Hepatocyte (in vitro differentiated cells): ENCODE measurements at regions not wholly inside any gene's neighbourhood (a gene's known extent, or its start where the extent isn't known, plus 50 kb on each side); places are given as distances from the start of the nearest gene placed in this dataset.

Source experiments
- EZH2 ChIP-seq: fragments of 200-600 bp; sonication (generic); IDR thresholded peaks from 2 replicates; pipeline ENCODE4 v1.6.1; 2016; ENCODE audit warnings: antibody characterized with exemption, mild to moderate bottlenecking, borderline replicate concordance
- EZH2phosphoT487 ChIP-seq: fragments of 200-600 bp; sonication (generic); IDR thresholded peaks from one replicate; pipeline ENCODE4 v1.6.1; 2018; ENCODE audit warnings: antibody characterized with exemption, mild to moderate bottlenecking, low read depth, moderate library complexity; ENCODE audit not compliant: unreplicated experiment, severe bottlenecking
- TF ChIP-seq, protein P1 (sequence below): fragments of 200-600 bp; sonication (generic); IDR thresholded peaks from 2 replicates; pipeline ENCODE4 v1.5.1; 2016; ENCODE audit warnings: antibody characterized with exemption, mild to moderate bottlenecking; ENCODE audit not compliant: poor library complexity

DNA sequence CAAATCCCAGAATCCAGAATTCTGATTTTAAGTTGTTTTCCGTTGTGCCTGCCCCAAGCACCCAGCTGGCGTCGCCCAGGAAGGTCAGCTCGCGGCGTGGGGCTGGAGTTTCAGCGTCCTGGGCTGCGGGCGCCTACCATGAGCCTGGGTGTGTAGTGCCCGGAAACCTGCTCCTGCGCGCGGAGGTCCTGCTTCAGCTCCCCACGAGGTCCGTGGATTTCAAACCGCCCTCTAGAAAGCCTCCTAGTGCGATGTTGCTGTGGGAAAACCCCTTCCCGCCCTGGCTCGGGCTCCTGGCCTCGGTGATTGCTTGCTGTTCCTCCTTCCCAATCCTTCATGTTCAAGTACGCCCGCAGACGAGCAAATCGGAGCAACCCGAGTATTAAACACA is 51.3 kb upstream of the NRN1 start:
- TF ChIP-seq, protein P1, sequence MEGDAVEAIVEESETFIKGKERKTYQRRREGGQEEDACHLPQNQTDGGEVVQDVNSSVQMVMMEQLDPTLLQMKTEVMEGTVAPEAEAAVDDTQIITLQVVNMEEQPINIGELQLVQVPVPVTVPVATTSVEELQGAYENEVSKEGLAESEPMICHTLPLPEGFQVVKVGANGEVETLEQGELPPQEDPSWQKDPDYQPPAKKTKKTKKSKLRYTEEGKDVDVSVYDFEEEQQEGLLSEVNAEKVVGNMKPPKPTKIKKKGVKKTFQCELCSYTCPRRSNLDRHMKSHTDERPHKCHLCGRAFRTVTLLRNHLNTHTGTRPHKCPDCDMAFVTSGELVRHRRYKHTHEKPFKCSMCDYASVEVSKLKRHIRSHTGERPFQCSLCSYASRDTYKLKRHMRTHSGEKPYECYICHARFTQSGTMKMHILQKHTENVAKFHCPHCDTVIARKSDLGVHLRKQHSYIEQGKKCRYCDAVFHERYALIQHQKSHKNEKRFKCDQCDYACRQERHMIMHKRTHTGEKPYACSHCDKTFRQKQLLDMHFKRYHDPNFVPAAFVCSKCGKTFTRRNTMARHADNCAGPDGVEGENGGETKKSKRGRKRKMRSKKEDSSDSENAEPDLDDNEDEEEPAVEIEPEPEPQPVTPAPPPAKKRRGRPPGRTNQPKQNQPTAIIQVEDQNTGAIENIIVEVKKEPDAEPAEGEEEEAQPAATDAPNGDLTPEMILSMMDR: no peak
- TF ChIP-seq EZH2phosphoT487 (no peak), EZH2 (no peak)
